K562 (cell line): ENCODE measurements at regions not wholly inside any gene's neighbourhood (a gene's known extent, or its start where the extent isn't known, plus 50 kb on each side); places are given as distances from the start of the nearest gene placed in this dataset.

Experiments used
- EP300 ChIP-seq: IDR thresholded peaks from 2 replicates; pipeline ENCODE4 v1.6.1; 2012; ENCODE audit warnings: low read length, improper control_type of control experiment
- FOSL1 ChIP-seq: fragments of 200-800 bp; sonication (Bioruptor generic); conservative IDR thresholded peaks from 2 replicates; pipeline ENCODE4 v1.6.1; 2016; ENCODE audit warnings: missing genetic modification characterization, missing compliant biosample characterization
- HNRNPK ChIP-seq: fragments of 200-400 bp; formaldehyde crosslinking; IDR thresholded peaks from one replicate; pipeline ENCODE4 v1.6.1; 2018; ENCODE audit warnings: mild to moderate bottlenecking, low read depth, low read length; ENCODE audit not compliant: poor library complexity, severe bottlenecking
- MTF1 ChIP-seq: fragments of 250-450 bp; sonication (Bioruptor Pico); IDR thresholded peaks from 2 replicates; pipeline ENCODE4 v1.9.0; 2021; ENCODE audit warnings: moderate library complexity, mild to moderate bottlenecking, inconsistent platforms, borderline replicate concordance
- NCOA2 ChIP-seq, 2 experiments: fragments of 450-650 bp; IDR thresholded peaks; 2 replicates each; pipeline ENCODE4 v1.6.1; 2018; ENCODE audit warnings: mild to moderate bottlenecking in 2 of 2, moderate library complexity in 1 of 2; ENCODE audit not compliant: partially characterized antibody in 2 of 2
- POLR2A ChIP-seq: fragments of 450-650 bp; conservative IDR thresholded peaks from 2 replicates; pipeline ENCODE4 v1.6.1; 2016
- RAD21 ChIP-seq, 2 experiments: fragments of 250-450 bp in 1 of 2; fragments of 450-650 bp in 1 of 2; sonication (Bioruptor Pico) in 1 of 2; formaldehyde crosslinking in 1 of 2; IDR thresholded peaks in 1 of 2; conservative IDR thresholded peaks in 1 of 2; 2 replicates each; pipeline versions ENCODE4 v1.4.0 to v1.8.0; 2020 to 2022; ENCODE audit warnings: mild to moderate bottlenecking in 2 of 2, moderate library complexity in 1 of 2
- ZNF76 ChIP-seq: fragments of 250-450 bp; sonication (Bioruptor Pico); IDR thresholded peaks from 2 replicates; pipeline ENCODE4 v1.4.0; 2020; ENCODE audit warnings: mild to moderate bottlenecking, moderate library complexity, borderline replicate concordance
- TF ChIP-seq, protein P1 (sequence below): sonication (generic); formaldehyde crosslinking; IDR thresholded peaks from 2 replicates; pipeline ENCODE4 v1.8.0; 2023; ENCODE audit warnings: mild to moderate bottlenecking, missing genetic modification reagents

DNA sequence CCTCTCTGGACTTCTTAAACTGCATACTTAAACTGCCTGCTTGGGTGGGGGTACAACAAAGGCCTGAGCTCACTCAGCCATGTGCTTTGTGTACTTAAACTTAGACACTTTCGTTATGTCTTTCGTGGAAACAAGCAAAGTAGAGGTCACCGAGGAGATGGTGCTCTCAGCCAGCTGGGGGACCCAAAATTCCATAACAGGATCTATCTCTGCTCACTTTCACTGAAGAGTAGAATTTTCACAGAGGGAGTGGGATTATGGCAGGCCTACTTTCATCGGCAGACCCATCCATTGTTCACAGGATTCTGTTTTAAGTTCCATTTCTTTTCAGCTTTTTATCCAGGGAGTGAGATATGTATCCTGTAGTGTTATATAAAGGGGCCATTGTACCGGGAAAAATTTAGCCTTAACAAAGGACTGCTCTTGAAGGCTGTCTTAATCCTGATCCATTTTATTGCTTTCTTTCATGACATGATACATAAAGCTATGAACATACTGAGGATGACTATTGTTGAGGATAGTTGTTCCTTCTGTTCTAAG lies 370.0 kb upstream of the GHITM start:
- TF ChIP-seq RAD21 (CRISPR knock-in tag; conservative IDR thresholded peaks at IDR 0.05 in 1 of 2, IDR thresholded peaks at IDR 0.05 in 1 of 2) (no peak), EP300 (no peak), FOSL1 (tag) (no peak), ZNF76 (CRISPR knock-in tag) (no peak), HNRNPK (no peak), NCOA2 (IDR thresholded peaks at IDR 0.05; ENCODE audit: partially characterized antibody in 2 of 2) (no peak), MTF1 (no peak), POLR2A (no peak)
- TF ChIP-seq, protein P1, sequence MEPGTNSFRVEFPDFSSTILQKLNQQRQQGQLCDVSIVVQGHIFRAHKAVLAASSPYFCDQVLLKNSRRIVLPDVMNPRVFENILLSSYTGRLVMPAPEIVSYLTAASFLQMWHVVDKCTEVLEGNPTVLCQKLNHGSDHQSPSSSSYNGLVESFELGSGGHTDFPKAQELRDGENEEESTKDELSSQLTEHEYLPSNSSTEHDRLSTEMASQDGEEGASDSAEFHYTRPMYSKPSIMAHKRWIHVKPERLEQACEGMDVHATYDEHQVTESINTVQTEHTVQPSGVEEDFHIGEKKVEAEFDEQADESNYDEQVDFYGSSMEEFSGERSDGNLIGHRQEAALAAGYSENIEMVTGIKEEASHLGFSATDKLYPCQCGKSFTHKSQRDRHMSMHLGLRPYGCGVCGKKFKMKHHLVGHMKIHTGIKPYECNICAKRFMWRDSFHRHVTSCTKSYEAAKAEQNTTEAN (CRISPR knock-in tag): no peak
